NCI-H2171 (cell line): ENCODE measurements at regions not wholly inside any gene's neighbourhood (a gene's known extent, or its start where the extent isn't known, plus 50 kb on each side); places are given as distances from the start of the nearest gene placed in this dataset.

Experiments
- DNase-seq: peaks from one replicate; lab custom pipeline; 2025; lab: John Stamatoyannopoulos, UW

- DNase-seq, result no peak
Observed at GRCh38 chr1:82441402-82441801, 640.7 kb downstream of the ADGRL2 start.

- DNase-seq, result no peak
Observed at GRCh38 chr1:82423174-82423815, 622.6 kb downstream of the ADGRL2 start.

GRCh38 chr1:82421782-82422181 lies 621.0 kb downstream of the ADGRL2 start:
- no peak for DNase-seq

- no peak for DNase-seq
Observed at GRCh38 chr1:82420584-82420983, 619.9 kb downstream of the ADGRL2 start.

GRCh38 chr1:82411605-82412004 lies 610.9 kb downstream of the ADGRL2 start:
- DNase-seq, result no peak

GRCh38 chr1:82405333-82405732 lies 604.6 kb downstream of the ADGRL2 start:
- no peak for DNase-seq

- no peak for DNase-seq
Observed at GRCh38 chr1:82401116-82401515, 600.4 kb downstream of the ADGRL2 start.

GRCh38 chr1:82400521-82400920 lies 599.8 kb downstream of the ADGRL2 start:
- DNase-seq, result no peak

GRCh38 chr1:82399093-82399492 lies 598.4 kb downstream of the ADGRL2 start:
- DNase-seq, result no peak

- DNase-seq, result no peak
Observed at GRCh38 chr1:82398357-82398756, 597.6 kb downstream of the ADGRL2 start.

- no peak for DNase-seq
Observed at GRCh38 chr1:82395440-82395839, 594.7 kb downstream of the ADGRL2 start.

GRCh38 chr1:82392946-82393345 lies 592.2 kb downstream of the ADGRL2 start:
- no peak for DNase-seq

- no peak for DNase-seq
Observed at GRCh38 chr1:82392513-82392912, 591.8 kb downstream of the ADGRL2 start.

GRCh38 chr1:82391712-82392111 lies 591.0 kb downstream of the ADGRL2 start:
- DNase-seq, result no peak

GRCh38 chr1:82390627-82391026 lies 589.9 kb downstream of the ADGRL2 start:
- DNase-seq, result no peak

- peak; percentile 79 for DNase-seq
Observed at GRCh38 chr1:82388679-82389078, 587.9 kb downstream of the ADGRL2 start.

GRCh38 chr1:82387012-82387366 lies 586.3 kb downstream of the ADGRL2 start:
- DNase-seq, result no peak

GRCh38 chr1:82386365-82387011 lies 585.8 kb downstream of the ADGRL2 start:
- DNase-seq, result no peak

GRCh38 chr1:82384776-82385175 lies 584.0 kb downstream of the ADGRL2 start:
- DNase-seq, result no peak

GRCh38 chr1:82377201-82377884 lies 576.6 kb downstream of the ADGRL2 start:
- no peak for DNase-seq

GRCh38 chr1:82373710-82374109 lies 573.0 kb downstream of the ADGRL2 start:
- no peak for DNase-seq

GRCh38 chr1:82371844-82372498 lies 571.2 kb downstream of the ADGRL2 start:
- no peak for DNase-seq

- DNase-seq, result no peak
Observed at GRCh38 chr1:82367456-82367855, 566.7 kb downstream of the ADGRL2 start.
